Activated CD4-positive, alpha-beta T cell treated with anti-CD3 and anti-CD28 coated beads for 4 hours (primary cell): ENCODE measurements at regions not wholly inside any gene's neighbourhood (a gene's known extent, or its start where the extent isn't known, plus 50 kb on each side); places are given as distances from the start of the nearest gene placed in this dataset.
"Not testable (repeated sequence)": the region's sequence is repeated elsewhere in the genome, so short reads cannot be mapped to it uniquely, and the experiment has no call there.

Experiments
- DNase-seq, 2 donors: peaks; one replicate each; pipeline ENCODE4 v3.0.0-alpha.2; 2020

GRCh38 chr21:20020026-20020425 lies 978.2 kb upstream of the NCAM2 start:
- DNase-seq = no peak

DNA sequence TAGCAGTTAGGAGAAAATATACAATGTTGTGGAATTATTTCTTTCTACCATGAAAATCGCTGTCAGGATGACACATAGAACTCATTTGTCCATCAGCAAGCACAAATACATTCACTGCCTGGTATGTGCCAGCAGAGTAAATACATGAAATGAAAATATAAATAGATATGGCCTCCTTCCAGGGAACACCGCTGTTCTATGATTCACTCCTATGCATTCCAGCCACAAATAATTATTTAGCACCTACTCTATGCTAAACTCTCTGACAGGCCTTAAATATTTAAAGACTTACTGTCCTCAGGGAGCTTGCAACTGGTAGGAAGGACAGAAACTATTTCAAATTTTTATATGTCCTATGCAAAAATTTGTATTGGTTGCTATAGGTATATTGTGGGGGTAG lies 975.0 kb upstream of the NCAM2 start:
- no peak for DNase-seq

DNA sequence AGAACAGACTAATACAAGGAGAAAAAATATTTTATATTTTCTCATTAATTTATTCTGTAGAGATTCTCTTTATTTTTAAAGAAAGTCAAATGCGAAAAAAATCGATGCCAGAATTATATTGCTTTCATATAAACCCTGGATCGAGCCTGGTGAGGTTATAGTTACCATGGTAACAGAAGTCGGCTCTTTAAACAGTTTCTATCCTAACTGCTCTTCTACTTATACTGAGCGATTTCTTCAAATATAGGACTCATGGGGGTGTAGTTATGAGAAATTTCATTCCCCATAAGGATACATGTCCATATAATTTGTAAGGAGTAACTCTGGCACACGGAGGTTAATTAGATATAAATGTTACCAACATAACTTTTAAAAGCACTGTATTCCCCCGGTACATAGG lies 973.5 kb upstream of the NCAM2 start:
- DNase-seq = no peak

- DNase-seq = no peak
These were observed 971.7 kb upstream of the NCAM2 start for GRCh38 chr21:20026543-20026942.

DNA sequence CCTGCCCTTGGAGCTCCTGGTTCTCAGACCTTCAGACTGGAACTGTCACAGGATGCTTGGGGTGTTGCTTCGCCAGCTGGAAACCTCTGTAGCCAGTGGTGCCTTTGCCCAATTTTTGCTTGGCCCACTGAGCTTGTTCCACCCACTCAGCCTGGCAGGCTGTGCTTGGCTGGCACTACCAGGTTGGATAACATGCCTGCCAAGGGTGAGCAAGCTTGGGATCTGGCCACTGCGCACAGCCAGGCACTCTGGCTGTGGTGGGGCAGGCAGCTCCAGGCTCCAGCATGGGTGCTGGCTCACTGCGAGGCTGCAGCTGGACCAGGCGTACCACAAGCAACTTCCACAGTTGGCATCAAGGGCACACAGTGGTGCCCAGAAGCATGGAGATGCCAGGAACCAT lies 967.8 kb upstream of the NCAM2 start:
- no peak for DNase-seq

DNA sequence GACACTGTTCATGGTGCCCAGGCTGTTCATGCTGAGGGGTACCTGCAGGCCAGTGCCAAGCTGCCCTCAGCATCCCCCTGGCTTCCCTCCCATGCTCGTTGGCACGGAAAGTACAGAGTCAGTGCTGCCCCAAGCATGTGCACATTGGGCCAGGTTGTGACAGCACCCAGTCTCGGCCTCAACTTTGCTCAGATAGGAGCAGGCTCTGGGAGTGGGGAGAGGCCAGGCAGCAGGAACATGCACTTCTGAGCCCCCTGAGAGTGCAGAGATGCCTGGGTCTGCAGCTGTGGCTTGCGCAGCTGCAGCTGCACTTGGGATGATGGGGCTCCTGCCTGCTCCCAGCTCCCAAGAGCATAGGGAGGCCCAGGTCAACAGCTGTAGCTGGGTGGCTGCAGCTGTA lies 966.4 kb upstream of the NCAM2 start:
- DNase-seq = no peak

DNA sequence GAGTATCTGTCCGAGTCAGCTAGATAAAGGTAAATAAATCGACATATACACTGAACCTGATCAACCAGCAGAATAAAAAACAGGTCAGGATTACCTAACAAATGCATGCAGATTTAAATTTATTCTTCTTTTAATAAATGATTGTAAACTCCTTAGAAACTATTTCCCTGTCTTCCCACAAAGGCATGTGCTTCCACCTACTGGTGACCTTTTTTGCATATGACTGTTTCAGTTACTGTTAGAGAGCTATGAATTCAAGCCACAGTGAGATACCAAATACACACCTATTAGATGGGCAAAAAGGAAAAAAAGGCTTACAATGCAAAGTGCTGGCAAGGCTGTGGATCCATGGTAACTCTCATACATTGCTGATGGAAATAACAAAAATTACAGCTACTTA lies 957.4 kb upstream of the NCAM2 start:
- no peak for DNase-seq

DNA sequence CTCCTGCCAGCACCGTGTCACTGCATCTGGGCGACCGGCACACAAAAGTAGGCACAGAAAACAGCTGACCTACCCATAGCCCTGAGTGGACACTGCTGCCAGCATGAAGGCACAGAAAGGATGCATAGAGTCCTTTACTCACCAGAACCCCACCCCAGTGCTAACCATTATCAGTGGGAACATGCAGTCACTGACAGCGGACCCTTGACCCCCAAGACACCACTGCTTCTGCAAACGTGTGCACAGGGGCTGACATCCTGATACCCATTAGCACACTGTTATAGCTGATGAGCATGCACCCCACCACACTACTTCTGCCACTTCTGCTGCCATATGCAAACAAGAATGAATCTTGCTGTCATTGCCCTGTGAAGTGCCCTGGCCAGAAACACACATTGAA lies 953.0 kb upstream of the NCAM2 start:
- DNase-seq = no peak

DNA sequence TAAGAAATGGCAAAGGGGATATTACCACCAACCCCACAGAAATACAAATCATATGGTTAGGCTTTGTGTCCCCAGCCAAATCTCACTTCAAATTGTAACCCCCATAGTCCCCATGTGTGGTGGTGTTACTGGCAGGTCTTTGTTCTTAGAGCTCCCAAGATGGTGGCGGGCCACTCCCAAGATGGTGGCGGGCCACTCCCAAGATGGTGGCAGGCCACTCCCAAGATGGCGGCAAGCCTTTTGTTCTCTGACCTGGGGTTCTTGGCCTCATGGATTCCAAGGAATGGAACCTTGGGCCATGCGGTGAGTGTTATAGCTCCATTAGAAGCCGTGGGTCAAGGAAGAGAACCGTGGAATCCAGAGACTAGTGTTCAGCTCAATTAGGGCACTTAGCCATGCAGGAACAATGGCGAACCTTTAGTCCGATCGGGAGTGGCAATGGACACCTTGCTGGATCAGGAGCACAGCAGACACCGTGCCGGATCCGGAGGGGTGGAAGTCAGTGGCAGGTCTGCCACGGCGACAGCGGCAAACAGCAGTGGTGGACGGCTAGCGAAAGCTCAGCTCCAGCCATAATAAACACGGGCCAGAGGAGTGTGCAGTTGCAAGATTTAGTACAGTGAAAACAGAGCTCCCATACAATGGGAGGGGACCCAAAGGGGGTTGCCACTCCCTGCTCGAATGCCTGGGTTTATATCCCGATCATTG lies 949.9 kb upstream of the NCAM2 start:
- DNase-seq = not testable (repeated sequence)

GRCh38 chr21:20083336-20083735 lies 914.9 kb upstream of the NCAM2 start:
- no peak for DNase-seq

- no peak for DNase-seq
These were observed 914.3 kb upstream of the NCAM2 start for GRCh38 chr21:20083925-20084324.

GRCh38 chr21:20086508-20086907 lies 911.7 kb upstream of the NCAM2 start:
- DNase-seq = no peak

- no peak for DNase-seq
These were observed 891.8 kb upstream of the NCAM2 start for GRCh38 chr21:20106368-20106767.

- DNase-seq = no peak
These were observed 890.2 kb upstream of the NCAM2 start for GRCh38 chr21:20108016-20108415.

DNA sequence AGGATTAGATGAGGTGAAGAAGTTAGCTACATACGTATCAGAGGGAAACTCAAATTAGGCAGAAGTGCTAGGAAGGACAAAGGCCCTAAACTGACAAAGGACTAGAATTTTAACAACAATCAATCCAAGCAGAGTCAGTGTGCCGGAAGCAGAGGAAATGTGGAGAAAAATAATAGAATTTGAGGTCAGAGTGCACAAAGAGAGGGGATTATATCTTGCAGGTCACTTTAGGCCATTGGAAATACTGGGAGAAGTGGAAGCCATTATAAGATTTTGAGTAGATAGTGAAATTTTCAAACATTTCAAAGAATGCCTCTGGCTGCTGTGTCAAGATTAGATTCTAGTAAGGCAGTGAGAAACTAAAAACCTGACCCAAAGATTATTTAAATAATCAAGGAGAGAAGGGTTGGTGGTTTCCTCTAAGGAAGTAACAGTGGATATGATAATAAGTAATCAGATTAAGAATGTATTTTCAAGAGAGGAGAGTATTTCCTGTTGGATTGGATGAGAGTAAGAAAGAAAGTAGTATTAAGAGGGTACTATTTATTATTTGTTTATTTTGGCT lies 889.2 kb upstream of the NCAM2 start:
- no peak for DNase-seq

- no peak for DNase-seq
These were observed 887.8 kb upstream of the NCAM2 start for GRCh38 chr21:20110368-20110767.

GRCh38 chr21:20151741-20152140 lies 846.5 kb upstream of the NCAM2 start:
- DNase-seq = no peak

GRCh38 chr21:20163167-20163566 lies 835.0 kb upstream of the NCAM2 start:
- no peak for DNase-seq

DNA sequence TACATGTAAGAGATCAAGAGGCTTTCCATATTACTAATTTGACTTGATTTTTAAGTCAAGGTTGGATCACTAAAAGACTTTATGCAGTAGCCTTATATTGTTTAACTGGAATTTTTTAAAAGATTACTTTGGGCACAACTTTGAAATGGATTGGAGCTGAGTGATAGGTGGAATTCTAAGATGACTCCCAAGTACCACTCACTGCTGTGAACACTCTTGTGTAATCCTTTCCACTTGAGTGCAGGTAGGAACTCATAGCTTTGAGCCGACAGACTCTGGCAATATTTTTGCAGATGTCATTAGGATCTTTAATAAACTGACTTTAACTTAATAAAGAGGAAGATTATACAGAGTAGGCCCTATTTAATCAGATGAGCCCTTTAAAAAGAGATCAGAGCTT lies 831.1 kb upstream of the NCAM2 start:
- no peak for DNase-seq

- no peak for DNase-seq
These were observed 828.2 kb upstream of the NCAM2 start for GRCh38 chr21:20169812-20170576.

GRCh38 chr21:20186186-20186585 lies 812.0 kb upstream of the NCAM2 start:
- DNase-seq = no peak

DNA sequence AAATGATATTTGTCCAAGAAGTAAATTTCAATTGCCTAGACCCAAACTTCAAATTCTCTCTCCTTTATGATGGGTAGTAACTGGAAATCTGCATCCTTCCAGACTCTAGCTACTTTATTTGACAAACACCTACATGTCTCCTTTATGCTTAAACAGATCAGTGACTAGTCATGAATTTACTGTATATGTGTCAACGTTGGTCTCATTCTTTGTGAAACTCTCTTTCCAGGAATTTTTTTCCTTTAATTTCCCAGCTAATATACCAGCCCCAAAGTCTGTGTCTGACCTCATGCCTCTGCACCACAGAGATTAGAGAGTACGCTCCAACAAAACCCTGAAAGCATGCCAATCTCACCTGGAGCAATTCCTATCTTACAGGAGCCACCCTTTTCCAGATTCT lies 811.2 kb upstream of the NCAM2 start:
- no peak for DNase-seq

DNA sequence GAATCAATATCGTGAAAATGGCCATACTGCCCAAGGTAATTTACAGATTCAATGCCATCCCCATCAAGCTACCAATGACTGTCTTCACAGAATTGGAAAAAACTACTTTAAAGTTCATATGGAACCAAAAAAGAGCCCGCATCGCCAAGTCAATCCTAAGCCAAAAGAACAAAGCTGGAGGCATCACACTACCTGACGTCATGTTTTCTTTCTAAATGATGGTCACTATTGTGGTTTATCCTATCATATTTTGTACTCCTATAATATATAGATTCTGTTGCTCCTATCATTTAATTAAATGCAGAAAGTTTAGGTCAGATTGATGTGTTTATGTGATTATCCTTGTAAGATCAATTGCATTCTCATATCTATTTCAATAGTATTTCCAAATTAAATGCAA lies 796.9 kb upstream of the NCAM2 start:
- DNase-seq = not testable (repeated sequence)

- DNase-seq = no peak
These were observed 790.9 kb upstream of the NCAM2 start for GRCh38 chr21:20207335-20207734.
